Mesodermal cell (in vitro differentiated cells): ENCODE measurements at regions not wholly inside any gene's neighbourhood (a gene's known extent, or its start where the extent isn't known, plus 50 kb on each side); places are given as distances from the start of the nearest gene placed in this dataset.
"Not testable (repeated sequence)": the region's sequence is repeated elsewhere in the genome, so short reads cannot be mapped to it uniquely, and the experiment has no call there.

Experiments
- H3K27ac ChIP-seq: 2 replicates; pipeline ENCODE4 v1.7.0; 2013; ENCODE audit warnings: mild to moderate bottlenecking, low read depth, low read length, moderate library complexity; ENCODE audit not compliant: severe bottlenecking
- H3K36me3 ChIP-seq: 2 replicates; pipeline ENCODE4 v1.7.1; 2013; ENCODE audit warnings: mild to moderate bottlenecking, low read length, moderate library complexity; ENCODE audit not compliant: control insufficient read depth, insufficient read depth
- H3K4me1 ChIP-seq: one replicate; pipeline ENCODE4 v1.7.1; 2013; ENCODE audit warnings: mild to moderate bottlenecking, low read length; ENCODE audit not compliant: insufficient read depth, control insufficient read depth, poor library complexity, severe bottlenecking
- H3K4me3 ChIP-seq: 2 replicates; pipeline ENCODE4 v1.7.0; 2013; ENCODE audit warnings: low read length, control low read depth, mild to moderate bottlenecking; ENCODE audit not compliant: insufficient read depth, poor library complexity, severe bottlenecking; ENCODE audit errors: extremely low read depth
- H3K9me3 ChIP-seq: 2 replicates; pipeline ENCODE4 v1.7.1; 2013; ENCODE audit warnings: mild to moderate bottlenecking, low read length, moderate library complexity; ENCODE audit not compliant: control insufficient read depth
- WGBS, 2 experiments: methylation state at CpG; one replicate each; pipeline ENCODE4 v1.1.5; 2013; ENCODE audit warnings: missing lambda C conversion rate in 2 of 2; ENCODE audit not compliant: insufficient coverage in 2 of 2; 5-methylcytosine and 5-hydroxymethylcytosine counted together

DNA sequence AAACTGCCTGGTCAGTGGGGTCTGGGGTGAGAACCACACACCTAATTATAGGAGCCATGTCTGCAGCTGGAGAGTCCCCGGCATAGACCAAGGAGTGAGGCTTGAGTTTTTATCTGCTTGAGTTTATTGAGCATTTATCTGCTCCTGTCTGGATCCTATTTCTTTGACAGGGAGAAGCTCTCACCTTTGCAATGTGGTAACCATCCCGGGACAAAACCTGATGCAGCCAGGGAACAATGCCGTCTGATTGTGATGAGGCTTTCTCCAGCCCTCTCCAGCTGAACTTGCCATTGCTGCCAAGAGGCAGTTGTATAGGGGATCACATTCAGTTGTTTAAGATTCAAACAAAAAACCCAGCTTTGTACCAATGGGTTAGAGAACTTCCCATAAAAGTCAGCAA, 324.4 kb downstream of the TSN start:
- no peak overlapping the region for H3K4me3 ChIP-seq
- H3K9me3 ChIP-seq, result no peaks in the 10 kb centered on the region
- peaks cover 13% of the 10 kb centered on the region for H3K4me1 ChIP-seq
- H3K27ac ChIP-seq, result no peak overlapping the region
- WGBS, 2 experiments, result 65 to 100% methylated on average over 2 of the region's 3 CpGs
- no peaks in the 10 kb centered on the region for H3K36me3 ChIP-seq

DNA sequence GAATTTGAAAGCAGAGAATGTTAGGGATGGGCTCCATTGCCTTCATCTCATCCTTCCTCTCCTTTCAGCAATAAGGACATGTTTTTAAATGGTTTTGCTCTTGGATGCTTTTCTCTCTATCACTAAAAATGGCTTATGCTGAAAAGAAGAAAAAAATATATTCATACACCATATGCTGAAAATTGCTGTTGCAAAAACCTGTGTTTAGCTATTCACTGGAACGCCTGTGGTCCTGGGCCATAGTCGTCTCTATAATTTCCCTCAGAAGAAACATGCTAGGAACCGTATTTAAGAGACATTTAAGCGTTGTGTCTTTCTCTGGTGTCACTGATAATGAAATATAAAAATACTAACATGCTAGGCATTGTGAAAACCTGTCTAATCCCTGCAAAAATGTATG, 324.9 kb downstream of the TSN start:
- WGBS, 2 experiments, result 60 to 100% methylated on average over 2 of the region's 4 CpGs

GRCh38 chr2:122080871-122081270, 325.4 kb downstream of the TSN start:
- Histone ChIP-seq H3K4me3 (no peak overlapping the region), H3K36me3 (no peaks in the 10 kb centered on the region), H3K27ac (no peak overlapping the region), H3K4me1 (peaks cover 13% of the 10 kb centered on the region), H3K9me3 (no peaks in the 10 kb centered on the region)
- WGBS, 2 experiments, result 100% methylated on average over 1 of the region's 2 CpGs; no CpG with 5 or more reads in 1 of the 2 experiments

More for the DNA sequence above, 324.9 kb downstream of the TSN start:
- Histone ChIP-seq H3K36me3 (no peaks in the 10 kb centered on the region), H3K4me3 (no peak overlapping the region), H3K4me1 (peaks cover 13% of the 10 kb centered on the region), H3K27ac (no peak overlapping the region), H3K9me3 (no peaks in the 10 kb centered on the region)

DNA sequence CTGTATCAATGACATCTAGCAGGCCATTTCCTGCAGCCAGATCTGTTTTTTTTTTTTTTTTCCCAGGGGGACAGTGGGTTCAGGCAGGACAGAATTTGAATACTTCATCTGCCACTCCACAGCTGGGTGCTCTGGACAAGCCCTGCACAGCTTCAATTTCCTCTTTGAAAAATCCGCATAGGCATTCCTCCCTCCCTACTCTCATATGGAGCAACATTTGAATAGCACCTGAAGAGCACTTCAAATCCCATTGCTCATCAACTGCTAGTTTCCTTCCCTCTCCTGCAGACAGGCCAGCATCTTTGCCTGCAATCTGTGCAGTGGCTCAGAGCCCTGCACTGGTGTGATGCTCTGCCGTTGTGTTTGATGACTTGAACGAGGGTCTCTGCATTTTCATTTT, 326.3 kb downstream of the TSN start:
- peaks cover 13% of the 10 kb centered on the region for H3K4me1 ChIP-seq
- no peak overlapping the region for H3K4me3 ChIP-seq
- no peak overlapping the region for H3K27ac ChIP-seq
- 55 to 61% methylated on average over 2 to 3 of the region's 3 CpGs for WGBS, 2 experiments
- no peaks in the 10 kb centered on the region for H3K36me3 ChIP-seq
- H3K9me3 ChIP-seq, result no peaks in the 10 kb centered on the region

DNA sequence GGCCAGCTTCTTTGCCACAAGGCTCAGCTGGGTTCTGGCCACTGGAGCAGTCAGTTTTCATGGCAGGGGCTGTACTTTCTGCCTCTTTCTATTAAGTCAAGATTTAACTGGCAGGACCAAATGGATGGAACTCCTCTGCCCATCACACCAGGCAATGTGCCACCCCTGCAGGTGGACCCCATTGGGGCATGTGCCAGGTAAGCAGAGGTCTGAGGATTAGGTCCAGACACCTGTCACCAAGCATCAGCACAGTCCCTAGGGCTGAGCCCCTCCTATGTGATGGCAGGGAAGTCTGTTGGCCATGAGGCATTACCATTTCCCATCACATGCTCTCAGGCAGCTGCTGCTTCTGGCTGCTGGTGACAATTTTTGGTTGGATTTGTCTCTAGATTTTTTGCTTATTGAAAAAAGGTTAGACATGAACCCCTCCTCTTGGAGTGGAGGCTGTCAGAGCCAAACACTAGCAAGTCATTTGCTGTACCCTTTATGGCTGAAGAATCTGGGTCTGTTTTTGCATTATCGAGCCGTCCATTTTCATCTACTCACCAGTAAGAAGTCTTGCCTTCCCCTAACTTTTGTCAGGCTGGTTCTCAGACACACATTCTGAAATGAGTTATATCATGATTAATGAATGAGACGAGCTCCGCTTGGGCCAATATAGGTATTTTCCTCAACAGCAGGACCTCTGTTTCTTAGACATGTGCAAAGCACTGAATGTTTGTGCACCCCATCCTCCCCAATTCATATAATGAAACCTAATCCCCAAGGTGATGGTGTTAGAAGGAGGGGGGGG, 328.0 kb downstream of the TSN start:
- no peaks in the 10 kb centered on the region for H3K9me3 ChIP-seq
- peaks cover 8% of the 10 kb centered on the region for H3K4me1 ChIP-seq
- H3K4me3 ChIP-seq, result no peak overlapping the region
- H3K27ac ChIP-seq, result no peak overlapping the region
- WGBS, 2 experiments, result no CpG with 5 or more reads among the region's 4 CpGs
- H3K36me3 ChIP-seq, result no peaks in the 10 kb centered on the region

GRCh38 chr2:122085672-122086071, 330.2 kb downstream of the TSN start:
- H3K4me1 ChIP-seq, H3K36me3 ChIP-seq, H3K27ac ChIP-seq, H3K9me3 ChIP-seq, H3K4me3 ChIP-seq: not testable (repeated sequence)

- Histone ChIP-seq H3K9me3 (no peaks in the 10 kb centered on the region), H3K4me3 (no peak overlapping the region), H3K27ac (no peak overlapping the region), H3K36me3 (no peaks in the 10 kb centered on the region), H3K4me1 (peaks cover 10% of the 10 kb centered on the region)
- WGBS, 2 experiments, result no CpG with 5 or more reads among the region's 1 CpG
Observed at GRCh38 chr2:122094557-122094956, 339.1 kb downstream of the TSN start.

DNA sequence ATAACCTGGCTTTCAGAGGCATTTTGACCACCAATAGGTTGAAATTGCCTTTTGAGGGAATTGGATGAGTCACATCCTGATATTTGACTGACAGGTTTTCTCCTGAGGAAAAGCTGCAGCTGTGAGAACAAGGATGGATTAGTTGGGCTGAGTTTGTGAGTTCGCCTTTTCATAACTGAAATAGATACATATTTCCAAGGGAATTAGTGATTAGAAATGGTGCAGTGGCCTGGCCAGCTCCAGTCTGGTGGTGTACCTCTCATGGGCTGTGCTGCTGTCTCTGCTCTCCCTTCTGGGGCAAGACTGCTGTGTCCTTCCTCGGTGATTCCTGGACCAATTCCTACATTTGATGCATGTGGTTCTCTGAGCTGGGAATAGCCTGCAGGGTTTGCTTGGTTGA, 341.3 kb downstream of the TSN start:
- Histone ChIP-seq H3K36me3 (no peaks in the 10 kb centered on the region), H3K4me3 (no peak overlapping the region), H3K9me3 (no peaks in the 10 kb centered on the region), H3K4me1 (peaks cover 22% of the 10 kb centered on the region), H3K27ac (no peak overlapping the region)
- 75% methylated on average over 1 of the region's 2 CpGs; no CpG with 5 or more reads in 1 of the 2 experiments for WGBS, 2 experiments

GRCh38 chr2:122098306-122098705, 342.9 kb downstream of the TSN start:
- no peaks in the 10 kb centered on the region for H3K36me3 ChIP-seq
- peaks cover 22% of the 10 kb centered on the region for H3K4me1 ChIP-seq
- H3K9me3 ChIP-seq, result no peaks in the 10 kb centered on the region
- 43 to 100% methylated on average over 1 of the region's 1 CpG for WGBS, 2 experiments
- H3K4me3 ChIP-seq, result no peak overlapping the region
- no peak overlapping the region for H3K27ac ChIP-seq

GRCh38 chr2:122100346-122100745, 344.9 kb downstream of the TSN start:
- 40% methylated on average over 1 of the region's 2 CpGs; no CpG with 5 or more reads in 1 of the 2 experiments for WGBS, 2 experiments
- peak overlapping the region; percentile 63 for H3K27ac ChIP-seq
- no peaks in the 10 kb centered on the region for H3K9me3 ChIP-seq
- H3K4me3 ChIP-seq, result no peak overlapping the region
- H3K36me3 ChIP-seq, result no peaks in the 10 kb centered on the region
- H3K4me1 ChIP-seq, result peaks cover 22% of the 10 kb centered on the region

DNA sequence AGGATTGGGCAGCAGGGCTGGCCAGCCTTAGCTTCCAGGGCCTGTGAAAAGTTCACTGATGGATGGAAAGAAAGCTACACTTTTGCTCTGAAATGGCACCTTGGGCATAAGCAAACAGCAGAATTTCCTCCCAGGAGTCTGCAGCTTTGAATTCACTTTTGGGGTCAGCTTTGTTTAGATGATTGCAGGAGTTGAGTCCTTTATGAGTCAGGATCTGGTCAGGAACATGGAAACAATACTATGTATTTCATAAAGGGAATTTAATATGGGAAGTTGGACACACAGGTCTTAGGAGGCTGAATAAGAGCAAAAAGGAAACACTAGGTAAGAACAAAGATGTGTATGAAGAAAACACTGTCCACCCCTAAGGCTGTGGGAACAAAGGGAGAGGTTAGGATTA, 345.3 kb downstream of the TSN start:
- peak overlapping the region; percentile 63 for H3K27ac ChIP-seq

More for the DNA sequence above, 345.3 kb downstream of the TSN start:
- Histone ChIP-seq H3K4me3 (no peak overlapping the region), H3K36me3 (no peaks in the 10 kb centered on the region), H3K4me1 (peaks cover 25% of the 10 kb centered on the region), H3K9me3 (no peaks in the 10 kb centered on the region)
